GM12878 (cell line): ENCODE measurements at regions not wholly inside any gene's neighbourhood (a gene's known extent, or its start where the extent isn't known, plus 50 kb on each side); places are given as distances from the start of the nearest gene placed in this dataset.
A peak's percentile ranks its signal among the peaks of the same experiment; 100 is the strongest.

Experiments
- ATAC-seq: fragments of 200-7000 bp; cut with Tn5 transposase; 3 replicates; pipeline ENCODE4 v1.9.1; 2020; ENCODE audit warnings: mild to moderate bottlenecking, moderate library complexity
- BruUV-seq: library from RNA; stranded (reverse); fragments of 400-500 nt; replicated peaks from 2 replicates; lab custom pipeline; 2021; lab: Mats Ljungman, UMichigan
- CTCF ChIA-PET: fragments of 300-600 bp; sonication (Branson Sonifier 250); formaldehyde crosslinking; extraction: SDS; loops from one replicate; lab custom pipeline; 2021; ENCODE audit warnings: inconsistent platforms; lab: Yijun Ruan, JAX
- POLR2A ChIA-PET: fragments of 350-600 bp; formaldehyde crosslinking; extraction: SDS; loops from one replicate; lab custom pipeline; 2021; ENCODE audit warnings: inconsistent platforms; lab: Charles Lee
- RAD21 ChIA-PET: fragments of 300-600 bp; sonication (Branson Sonifier 250); formaldehyde crosslinking; loops from one replicate; lab custom pipeline; 2023; ENCODE audit warnings: antibody characterized with exemption; ENCODE audit not compliant: unreplicated experiment; lab: Charles Lee
- SMC1A ChIA-PET: fragments of 300-600 bp; sonication (Branson Sonifier 250); formaldehyde crosslinking; loops from one replicate; lab custom pipeline; 2023; ENCODE audit not compliant: unreplicated experiment, uncharacterized antibody; lab: Charles Lee
- DNase-seq: peaks from one replicate; pipeline ENCODE4 v3.0.0-alpha.2; 2011; ENCODE audit warnings: low read depth, low spot score
- FAIRE-seq: peaks from 3 replicates; lab custom pipeline; 2011; peaks lifted over from hg19 to GRCh38; lab: Jason Lieb, UNC
- H2AFZ ChIP-seq: 2 replicates; pipeline ENCODE4 v1.6.0; 2011; ENCODE audit warnings: low read depth, low read length, control low read depth; ENCODE audit not compliant: control insufficient read depth
- H3K27ac ChIP-seq: 2 replicates; pipeline ENCODE4 v1.5.1; 2011; ENCODE audit warnings: control low read depth; ENCODE audit not compliant: control insufficient read depth, insufficient read depth
- H3K27me3 ChIP-seq, 2 experiments: replicated peaks in 1 of 2; 2 replicates each; pipeline versions ENCODE4 v1.6.0 to v1.6.1; 2011; ENCODE audit warnings: low read length in 1 of 2; ENCODE audit not compliant: control insufficient read depth in 2 of 2, insufficient read depth in 2 of 2
- H3K36me3 ChIP-seq, 2 experiments: 2 replicates each; pipeline ENCODE4 v1.5.1; 2011; ENCODE audit warnings: low read length in 1 of 2; ENCODE audit not compliant: control insufficient read depth in 2 of 2, insufficient read depth in 2 of 2
- H3K4me1 ChIP-seq: 2 replicates; pipeline ENCODE4 v1.6.1; 2011; ENCODE audit warnings: mild to moderate bottlenecking, low read length, moderate library complexity, mixed read lengths; ENCODE audit not compliant: control insufficient read depth, insufficient read depth
- H3K4me2 ChIP-seq: 2 replicates; pipeline ENCODE4 v1.6.0; 2011; ENCODE audit warnings: control low read depth; ENCODE audit not compliant: control insufficient read depth, insufficient read depth
- H3K4me3 ChIP-seq: fragments of 200-600 bp; sonication (generic); 2 replicates; pipeline ENCODE4 v1.5.1; 2016
- H3K79me2 ChIP-seq: 2 replicates; pipeline ENCODE4 v1.6.0; 2011; ENCODE audit warnings: low read length; ENCODE audit not compliant: control insufficient read depth, insufficient read depth
- H3K9ac ChIP-seq: 2 replicates; pipeline ENCODE4 v1.8.0; 2011; ENCODE audit warnings: low read length, control low read depth, mixed read lengths; ENCODE audit not compliant: control insufficient read depth, insufficient read depth
- H3K9me3 ChIP-seq: replicated peaks from 3 replicates; pipeline ENCODE4 v1.5.1; 2011; ENCODE audit warnings: mild to moderate bottlenecking, low read length; ENCODE audit not compliant: control insufficient read depth, insufficient read depth
- H4K20me1 ChIP-seq: 2 replicates; pipeline ENCODE4 v1.6.0; 2011; ENCODE audit not compliant: control insufficient read depth, insufficient read depth
- ASH2L ChIP-seq: fragments of 300-600, 200-600 bp; sonication (generic); IDR thresholded peaks from 2 replicates; pipeline ENCODE4 v1.6.1; 2017; ENCODE audit warnings: low read depth, mild to moderate bottlenecking, borderline replicate concordance
- MEF2B ChIP-seq: fragments of 450-650 bp; IDR thresholded peaks from 2 replicates; pipeline ENCODE4 v1.6.1; 2018; ENCODE audit warnings: mild to moderate bottlenecking, moderate library complexity; ENCODE audit not compliant: partially characterized antibody, poor library complexity, severe bottlenecking
- NR2C2 ChIP-seq: IDR thresholded peaks from 2 replicates; pipeline ENCODE4 v1.6.1; 2011; ENCODE audit warnings: borderline replicate concordance, low read depth; ENCODE audit not compliant: control insufficient read depth, insufficient read length
- PAX8 ChIP-seq: fragments of 450-650 bp; IDR thresholded peaks from 2 replicates; pipeline ENCODE4 v1.6.1; 2017; ENCODE audit warnings: mild to moderate bottlenecking, moderate library complexity
- ZZZ3 ChIP-seq: IDR thresholded peaks from 2 replicates; pipeline ENCODE4 v1.6.1; 2011; ENCODE audit warnings: low read depth; ENCODE audit not compliant: control insufficient read depth, insufficient read length
- WGBS: methylation state at CpG from one replicate; pipeline ENCODE4 v1.1.6; 2016; ENCODE audit warnings: low lambda C conversion rate; ENCODE audit not compliant: insufficient replicate concordance, insufficient coverage; ENCODE audit errors: missing lambda C conversion rate; 5-methylcytosine and 5-hydroxymethylcytosine counted together
- in situ Hi-C: fragments of 300-500 bp; cut with MboI; formaldehyde crosslinking; loops from 9 replicates; pipeline ENCODE4 v1.14.3; 2018; ENCODE audit warnings: mixed read lengths
- intact Hi-C: fragments of 100-400 bp; cut with micrococcal nuclease; formaldehyde crosslinking; loops from one replicate; pipeline ENCODE4 v1.14.2; 2022; ENCODE audit not compliant: unreplicated experiment
- TF ChIP-seq, protein P1 (sequence below): IDR thresholded peaks from 2 replicates; pipeline ENCODE4 v1.6.1; 2012; ENCODE audit warnings: mild to moderate bottlenecking, low read depth, low read length

DNA sequence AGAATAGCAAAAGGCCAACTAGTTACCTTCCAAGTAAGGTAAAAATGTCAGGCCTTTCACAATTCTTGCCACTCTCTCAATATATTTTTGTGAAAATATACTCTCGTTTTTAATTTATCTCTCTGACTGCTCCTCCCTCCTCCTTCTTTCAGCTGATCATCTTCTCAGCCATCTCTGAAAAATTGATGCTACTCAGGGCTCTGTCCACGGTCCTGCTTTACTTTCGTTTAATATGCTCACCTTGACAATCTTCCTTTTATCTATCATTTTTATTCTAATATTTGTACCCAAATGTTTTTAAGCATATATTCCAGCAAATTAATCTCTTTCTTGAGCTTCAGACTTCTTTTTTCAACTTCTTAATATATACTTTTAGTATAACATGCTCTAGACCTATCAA lies 1362.1 kb downstream of the ROBO1 start:
- 11% methylated on average over 3 of the region's 3 CpGs for WGBS
- in situ Hi-C loops, result no loop called here
- ChIA-PET POLR2A (no interaction called here), SMC1A (no interaction called here), RAD21 (no interaction called here), CTCF (no interaction called here)
- H4K20me1 ChIP-seq, result no peaks in the 10 kb centered on the region
- no peak for ATAC-seq
- H3K4me3 ChIP-seq, result no peak overlapping the region
- no peak for DNase-seq
- no TSS peak for BruUV-seq
- H3K36me3 ChIP-seq, result no peaks in the 10 kb centered on the region
- TF ChIP-seq MEF2B (no peak), NR2C2 (no peak), ASH2L (no peak), PAX8 (no peak), ZZZ3 (no peak)
- TF ChIP-seq, protein P1, sequence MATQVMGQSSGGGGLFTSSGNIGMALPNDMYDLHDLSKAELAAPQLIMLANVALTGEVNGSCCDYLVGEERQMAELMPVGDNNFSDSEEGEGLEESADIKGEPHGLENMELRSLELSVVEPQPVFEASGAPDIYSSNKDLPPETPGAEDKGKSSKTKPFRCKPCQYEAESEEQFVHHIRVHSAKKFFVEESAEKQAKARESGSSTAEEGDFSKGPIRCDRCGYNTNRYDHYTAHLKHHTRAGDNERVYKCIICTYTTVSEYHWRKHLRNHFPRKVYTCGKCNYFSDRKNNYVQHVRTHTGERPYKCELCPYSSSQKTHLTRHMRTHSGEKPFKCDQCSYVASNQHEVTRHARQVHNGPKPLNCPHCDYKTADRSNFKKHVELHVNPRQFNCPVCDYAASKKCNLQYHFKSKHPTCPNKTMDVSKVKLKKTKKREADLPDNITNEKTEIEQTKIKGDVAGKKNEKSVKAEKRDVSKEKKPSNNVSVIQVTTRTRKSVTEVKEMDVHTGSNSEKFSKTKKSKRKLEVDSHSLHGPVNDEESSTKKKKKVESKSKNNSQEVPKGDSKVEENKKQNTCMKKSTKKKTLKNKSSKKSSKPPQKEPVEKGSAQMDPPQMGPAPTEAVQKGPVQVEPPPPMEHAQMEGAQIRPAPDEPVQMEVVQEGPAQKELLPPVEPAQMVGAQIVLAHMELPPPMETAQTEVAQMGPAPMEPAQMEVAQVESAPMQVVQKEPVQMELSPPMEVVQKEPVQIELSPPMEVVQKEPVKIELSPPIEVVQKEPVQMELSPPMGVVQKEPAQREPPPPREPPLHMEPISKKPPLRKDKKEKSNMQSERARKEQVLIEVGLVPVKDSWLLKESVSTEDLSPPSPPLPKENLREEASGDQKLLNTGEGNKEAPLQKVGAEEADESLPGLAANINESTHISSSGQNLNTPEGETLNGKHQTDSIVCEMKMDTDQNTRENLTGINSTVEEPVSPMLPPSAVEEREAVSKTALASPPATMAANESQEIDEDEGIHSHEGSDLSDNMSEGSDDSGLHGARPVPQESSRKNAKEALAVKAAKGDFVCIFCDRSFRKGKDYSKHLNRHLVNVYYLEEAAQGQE, result peak; percentile 57; the same call in 1 of the 2 replicates
- no peak overlapping the region for H2AFZ ChIP-seq
- H3K27ac ChIP-seq, result no peak overlapping the region
- H3K27me3 ChIP-seq, result no peaks in the 10 kb centered on the region
- no peak overlapping the region for H3K9ac ChIP-seq
- intact Hi-C loops, result no loop called here
- FAIRE-seq, result no peak
- no peaks in the 10 kb centered on the region for H3K4me1 ChIP-seq
- H3K79me2 ChIP-seq, result no peaks in the 10 kb centered on the region
- H3K4me2 ChIP-seq, result no peak overlapping the region
- H3K9me3 ChIP-seq, result no peaks in the 10 kb centered on the region
